ENCODE measurements at regions not wholly inside any gene's neighbourhood (a gene's known extent, or its start where the extent isn't known, plus 50 kb on each side); places are given as distances from the start of the nearest gene placed in this dataset.

GRCh38 chr18:55841314-55841713, 253.3 kb upstream of the TCF4 start:
- no peak for TF ChIP-seq POLR2A (IDR thresholded peaks at IDR 0.05)
- no peak for TF ChIP-seq CTCF (IDR thresholded peaks at IDR 0.05)

Measured in ovary (tissue), 3 donors.